ENCODE measurements at regions not wholly inside any gene's neighbourhood (a gene's known extent, or its start where the extent isn't known, plus 50 kb on each side); places are given as distances from the start of the nearest gene placed in this dataset.

DNA sequence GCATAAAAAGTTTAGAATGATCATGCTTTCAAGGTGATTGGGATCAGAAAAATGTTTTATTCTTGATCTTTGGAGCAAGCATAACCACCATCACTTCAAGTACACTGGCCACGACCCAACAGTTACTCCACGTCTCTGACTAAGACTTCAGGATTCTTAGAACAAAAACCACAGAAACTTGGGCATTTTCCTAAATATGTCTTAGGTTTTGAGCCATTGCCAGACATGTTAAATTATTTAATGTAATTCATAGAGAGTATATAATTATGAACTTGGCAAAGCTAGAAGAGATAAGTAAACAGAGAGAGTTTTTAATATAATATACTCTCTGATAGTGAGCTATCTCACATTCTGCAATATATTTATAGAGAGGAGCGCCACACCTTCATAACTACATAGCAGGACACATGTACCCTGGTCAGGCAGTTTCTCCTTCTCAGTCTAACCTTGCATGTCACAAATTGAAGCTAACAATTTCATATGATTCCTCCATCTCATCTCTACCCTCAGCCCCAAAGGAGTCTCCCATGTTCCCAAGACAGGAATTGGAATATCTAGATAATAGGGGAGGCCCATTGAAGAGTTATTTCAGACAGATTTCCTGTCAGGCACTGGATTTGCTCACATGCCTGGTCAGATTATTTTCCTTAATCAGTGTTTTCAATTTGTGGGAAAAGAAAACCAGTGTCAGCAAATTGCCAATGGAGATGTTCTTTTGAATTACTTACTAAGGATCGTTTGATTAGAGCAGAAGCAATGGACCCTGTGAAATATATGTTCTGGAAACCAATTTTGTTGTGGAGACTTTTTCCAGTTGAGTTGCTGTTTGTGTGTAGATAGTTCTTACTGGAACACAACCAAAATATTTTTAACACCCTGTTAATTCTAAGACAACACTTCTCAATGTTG lies 61.7 kb upstream of the GUCY1A1 start:
- no peak for TF ChIP-seq EP300 (IDR thresholded peaks at IDR 0.05)
- TF ChIP-seq, protein P1, sequence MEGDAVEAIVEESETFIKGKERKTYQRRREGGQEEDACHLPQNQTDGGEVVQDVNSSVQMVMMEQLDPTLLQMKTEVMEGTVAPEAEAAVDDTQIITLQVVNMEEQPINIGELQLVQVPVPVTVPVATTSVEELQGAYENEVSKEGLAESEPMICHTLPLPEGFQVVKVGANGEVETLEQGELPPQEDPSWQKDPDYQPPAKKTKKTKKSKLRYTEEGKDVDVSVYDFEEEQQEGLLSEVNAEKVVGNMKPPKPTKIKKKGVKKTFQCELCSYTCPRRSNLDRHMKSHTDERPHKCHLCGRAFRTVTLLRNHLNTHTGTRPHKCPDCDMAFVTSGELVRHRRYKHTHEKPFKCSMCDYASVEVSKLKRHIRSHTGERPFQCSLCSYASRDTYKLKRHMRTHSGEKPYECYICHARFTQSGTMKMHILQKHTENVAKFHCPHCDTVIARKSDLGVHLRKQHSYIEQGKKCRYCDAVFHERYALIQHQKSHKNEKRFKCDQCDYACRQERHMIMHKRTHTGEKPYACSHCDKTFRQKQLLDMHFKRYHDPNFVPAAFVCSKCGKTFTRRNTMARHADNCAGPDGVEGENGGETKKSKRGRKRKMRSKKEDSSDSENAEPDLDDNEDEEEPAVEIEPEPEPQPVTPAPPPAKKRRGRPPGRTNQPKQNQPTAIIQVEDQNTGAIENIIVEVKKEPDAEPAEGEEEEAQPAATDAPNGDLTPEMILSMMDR (IDR thresholded peaks at IDR 0.05): no peak
- no peak for TF ChIP-seq POLR2A (IDR thresholded peaks at IDR 0.05)
- DNase-seq (ENCODE audit: low spot score in 2 of 2): peak in 1 of 2 donors; percentile 63
- no peaks in the 10 kb centered on the region for H3K27me3 ChIP-seq
- H3K4me1 ChIP-seq: peaks cover 0 to 13% (median 0%) of the 10 kb centered on the region in 4 donors
- 33 to 56% methylated on average over 4 of the region's 4 CpGs for WGBS, 2 donors
- no peak overlapping the region for H3K4me3 ChIP-seq
- H3K27ac ChIP-seq: peak overlapping the region in 1 of 4 donors; percentile 13
- no peaks in the 10 kb centered on the region for H3K9me3 ChIP-seq
- no peaks in the 10 kb centered on the region for H3K36me3 ChIP-seq

DNA sequence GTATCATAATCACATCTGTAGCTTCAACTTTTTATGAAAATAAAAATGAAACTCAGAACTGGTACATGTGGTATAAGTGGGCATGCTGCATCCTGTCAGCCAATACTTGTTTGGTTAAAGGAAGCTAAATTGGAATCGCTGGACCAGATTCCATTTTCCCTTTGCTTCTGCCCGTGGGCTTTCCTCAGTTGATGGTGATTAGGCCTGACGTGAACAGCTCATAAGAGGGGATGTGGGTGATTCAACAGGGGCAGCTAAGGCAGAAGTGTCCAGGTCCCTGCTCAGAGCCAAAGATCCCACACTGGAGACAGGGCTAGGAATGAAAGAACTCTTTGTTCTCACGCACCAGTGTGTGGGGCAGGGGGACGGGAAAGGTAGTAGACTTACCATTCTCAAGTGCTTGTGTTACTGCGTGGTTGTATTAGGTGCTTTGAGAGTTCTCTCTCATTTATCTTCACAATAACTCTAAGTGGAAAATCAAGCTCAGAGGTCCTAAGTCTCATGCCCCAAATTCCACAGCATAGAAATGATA lies 63.2 kb upstream of the GUCY1A1 start:
- no peaks in the 10 kb centered on the region for H3K36me3 ChIP-seq
- no peak for DNase-seq (ENCODE audit: low spot score in 2 of 2)
- peaks cover 0 to 13% (median 0%) of the 10 kb centered on the region in 4 donors for H3K4me1 ChIP-seq
- TF ChIP-seq POLR2A (IDR thresholded peaks at IDR 0.05) (no peak), EP300 (IDR thresholded peaks at IDR 0.05) (no peak)
- TF ChIP-seq, protein P1 (IDR thresholded peaks at IDR 0.05): no peak
- H3K27ac ChIP-seq: no peak overlapping the region
- no peaks in the 10 kb centered on the region for H3K9me3 ChIP-seq
- 66% methylated on average over 6 of the region's 6 CpGs for WGBS, 2 donors
- H3K27me3 ChIP-seq: no peaks in the 10 kb centered on the region
- no peak overlapping the region for H3K4me3 ChIP-seq

DNA sequence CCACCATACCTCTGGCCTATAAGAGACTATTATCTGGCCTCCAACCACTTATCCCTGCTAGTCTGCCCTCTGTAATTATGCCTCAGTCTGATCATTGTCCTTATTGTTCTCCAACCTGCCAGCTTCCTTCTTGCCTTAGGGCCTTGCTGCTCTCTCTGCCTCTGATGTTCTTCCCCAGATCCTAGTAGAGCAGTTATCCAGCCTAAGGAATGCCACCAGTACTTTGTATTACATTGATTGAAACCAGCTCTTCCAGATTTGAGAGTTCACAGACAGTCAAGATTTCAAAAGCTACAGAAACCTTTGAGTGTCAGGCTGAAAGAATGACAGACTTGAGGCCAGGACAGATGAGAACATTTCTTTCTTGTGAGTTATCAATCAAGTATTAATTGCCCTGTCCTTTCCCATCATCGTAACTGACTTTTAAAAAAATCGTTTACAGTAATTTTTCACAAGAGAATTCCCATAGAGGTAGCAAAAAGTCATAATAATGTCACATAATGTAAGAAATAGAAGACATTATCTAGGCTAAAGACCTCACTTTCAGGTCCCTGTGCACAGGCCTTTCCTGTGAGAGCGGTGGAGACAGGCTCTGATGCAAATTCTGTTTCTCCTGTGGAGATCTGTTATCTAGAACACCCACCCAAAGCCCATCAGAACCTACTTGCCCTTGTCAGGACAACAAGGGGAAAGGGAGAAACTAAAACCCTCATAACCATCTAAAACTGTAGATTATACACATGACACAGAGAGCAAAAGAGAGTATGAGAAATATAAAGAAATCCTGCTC lies 64.1 kb upstream of the GUCY1A1 start:
- H3K4me3 ChIP-seq: no peak overlapping the region
- no peaks in the 10 kb centered on the region for H3K9me3 ChIP-seq
- no peak for TF ChIP-seq POLR2A (IDR thresholded peaks at IDR 0.05)
- TF ChIP-seq, protein P1 (IDR thresholded peaks at IDR 0.05): no peak
- TF ChIP-seq EP300 (IDR thresholded peaks at IDR 0.05): no peak
- H3K4me1 ChIP-seq: peaks cover 0 to 13% (median 0%) of the 10 kb centered on the region in 4 donors
- no peaks in the 10 kb centered on the region for H3K27me3 ChIP-seq
- DNase-seq (ENCODE audit: low spot score in 2 of 2): no peak
- 78 to 82% methylated on average over 3 of the region's 3 CpGs for WGBS, 2 donors
- no peak overlapping the region for H3K27ac ChIP-seq
- H3K36me3 ChIP-seq: no peaks in the 10 kb centered on the region

DNA sequence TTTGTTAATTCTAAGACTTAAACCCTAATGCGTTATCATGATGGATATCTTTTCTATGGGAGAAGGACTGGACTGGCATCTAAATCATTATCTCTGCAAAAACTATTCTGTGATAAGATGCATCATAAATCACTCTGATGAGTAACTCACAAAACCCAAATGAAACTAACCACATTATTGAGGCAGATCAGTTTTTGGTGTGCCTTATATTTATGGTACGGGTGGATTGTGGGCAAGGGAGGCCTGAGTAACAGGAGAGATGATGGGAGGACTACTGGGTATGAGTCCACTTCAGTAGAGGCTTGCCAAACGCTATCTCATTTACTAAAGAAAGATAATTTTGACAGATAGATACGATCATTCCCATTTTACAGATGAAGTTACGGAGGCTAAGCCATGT lies 66.4 kb upstream of the GUCY1A1 start:
- Histone ChIP-seq H3K9me3 (no peaks in the 10 kb centered on the region), H3K4me1 (peaks cover 0 to 12% (median 0%) of the 10 kb centered on the region in 4 donors), H3K36me3 (no peaks in the 10 kb centered on the region), H3K4me3 (no peak overlapping the region), H3K27me3 (no peaks in the 10 kb centered on the region), H3K27ac (no peak overlapping the region)
- no peak for DNase-seq (ENCODE audit: low spot score in 2 of 2)
- TF ChIP-seq POLR2A (IDR thresholded peaks at IDR 0.05) (no peak), EP300 (IDR thresholded peaks at IDR 0.05) (no peak)
- TF ChIP-seq, protein P1 (IDR thresholded peaks at IDR 0.05): no peak
- WGBS, 2 donors: 94 to 96% methylated on average over 5 of the region's 5 CpGs
